Gastroesophageal sphincter (tissue), 4 donors: ENCODE measurements at regions not wholly inside any gene's neighbourhood (a gene's known extent, or its start where the extent isn't known, plus 50 kb on each side); places are given as distances from the start of the nearest gene placed in this dataset.

Experiments used
- ATAC-seq: fragments of 150-250 bp; one replicate; pipeline ENCODE4 v1.9.1; 2016; ENCODE audit warnings: mild to moderate bottlenecking, moderate library complexity
- H3K27ac ChIP-seq, 4 donors: fragments of 200-600 bp; sonication (generic) in 3 of 4; 1 replicate in 3 of 4; 2 replicates in 1 of 4; pipeline ENCODE4 v1.5.1; 2016 to 2019
- H3K27me3 ChIP-seq: fragments of 200-600 bp; sonication (generic); one replicate; pipeline ENCODE4 v1.5.1; 2019
- H3K36me3 ChIP-seq, 2 donors: fragments of 200-600 bp; sonication (generic); one replicate each; pipeline ENCODE4 v1.5.1; 2019; ENCODE audit warnings: control low read depth in 1 of 2
- H3K4me1 ChIP-seq, 3 donors: fragments of 200-600 bp; sonication (generic); 1 replicate in 2 of 3; 2 replicates in 1 of 3; pipeline ENCODE4 v1.5.1; 2016 to 2019; ENCODE audit warnings: control low read depth in 2 of 3
- H3K4me3 ChIP-seq, 2 donors: fragments of 200-600 bp; sonication (generic); one replicate each; pipeline ENCODE4 v1.5.1; 2019; ENCODE audit warnings: mild to moderate bottlenecking in 1 of 2, moderate library complexity in 1 of 2
- H3K9me3 ChIP-seq, 3 donors: fragments of 200-600 bp; sonication (generic); one replicate each; pipeline ENCODE4 v1.5.1; 2017 to 2019; ENCODE audit warnings: control low read depth in 2 of 3
- EP300 ChIP-seq: sonication (generic); formaldehyde crosslinking; IDR thresholded peaks from one replicate; pipeline ENCODE4 v1.6.1; 2017; ENCODE audit warnings: antibody characterized with exemption, mild to moderate bottlenecking
- POLR2A ChIP-seq, 2 donors: fragments of 450-650 bp; IDR thresholded peaks; one replicate each; pipeline ENCODE4 v1.6.1; 2017; ENCODE audit warnings: antibody characterized with exemption in 2 of 2, mild to moderate bottlenecking in 2 of 2, moderate library complexity in 1 of 2
- POLR2AphosphoS5 ChIP-seq: sonication (generic); formaldehyde crosslinking; IDR thresholded peaks from one replicate; pipeline ENCODE4 v1.6.1; 2017; ENCODE audit warnings: antibody characterized with exemption
- WGBS, 2 donors: methylation state at CpG; one replicate each; pipeline ENCODE4 v1.1.5; 2018; ENCODE audit warnings: low coverage in 1 of 2; 5-methylcytosine and 5-hydroxymethylcytosine counted together
- TF ChIP-seq, protein P1 (sequence below), 4 experiments: fragments of 200-600 bp in 2 of 4; fragments of 450-650 bp in 2 of 4; sonication (generic) in 1 of 4; IDR thresholded peaks; one replicate each; pipeline ENCODE4 v1.5.1; 2017 to 2019; ENCODE audit warnings: antibody characterized with exemption in 4 of 4, mild to moderate bottlenecking in 2 of 4, moderate library complexity in 2 of 4

DNA sequence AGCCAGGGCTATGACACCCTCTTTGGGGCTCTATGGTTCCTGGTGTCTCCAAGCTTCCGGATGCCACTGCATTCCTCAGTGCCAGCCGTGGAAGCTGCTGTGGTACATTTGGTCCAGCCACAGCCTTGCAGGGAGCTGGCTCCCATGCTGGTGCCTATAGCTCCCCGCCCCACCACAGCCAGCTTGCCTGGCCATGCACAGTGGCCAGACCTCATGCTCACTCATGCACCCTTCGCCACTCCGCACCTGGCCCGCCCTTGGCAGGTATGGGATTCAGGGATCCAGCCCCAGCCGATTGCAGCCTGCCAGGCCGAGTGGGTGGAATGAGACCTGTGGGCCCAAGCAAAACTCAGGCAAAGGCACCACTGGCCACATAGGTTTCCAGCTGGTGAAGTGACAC is 354.8 kb downstream of the GRIA2 start:
- Histone ChIP-seq H3K27ac (no peak overlapping the region), H3K4me1 (no peaks in the 10 kb centered on the region), H3K27me3 (no peaks in the 10 kb centered on the region), H3K4me3 (no peak overlapping the region), H3K36me3 (no peaks in the 10 kb centered on the region), H3K9me3 (no peaks in the 10 kb centered on the region)
- TF ChIP-seq, protein P1, sequence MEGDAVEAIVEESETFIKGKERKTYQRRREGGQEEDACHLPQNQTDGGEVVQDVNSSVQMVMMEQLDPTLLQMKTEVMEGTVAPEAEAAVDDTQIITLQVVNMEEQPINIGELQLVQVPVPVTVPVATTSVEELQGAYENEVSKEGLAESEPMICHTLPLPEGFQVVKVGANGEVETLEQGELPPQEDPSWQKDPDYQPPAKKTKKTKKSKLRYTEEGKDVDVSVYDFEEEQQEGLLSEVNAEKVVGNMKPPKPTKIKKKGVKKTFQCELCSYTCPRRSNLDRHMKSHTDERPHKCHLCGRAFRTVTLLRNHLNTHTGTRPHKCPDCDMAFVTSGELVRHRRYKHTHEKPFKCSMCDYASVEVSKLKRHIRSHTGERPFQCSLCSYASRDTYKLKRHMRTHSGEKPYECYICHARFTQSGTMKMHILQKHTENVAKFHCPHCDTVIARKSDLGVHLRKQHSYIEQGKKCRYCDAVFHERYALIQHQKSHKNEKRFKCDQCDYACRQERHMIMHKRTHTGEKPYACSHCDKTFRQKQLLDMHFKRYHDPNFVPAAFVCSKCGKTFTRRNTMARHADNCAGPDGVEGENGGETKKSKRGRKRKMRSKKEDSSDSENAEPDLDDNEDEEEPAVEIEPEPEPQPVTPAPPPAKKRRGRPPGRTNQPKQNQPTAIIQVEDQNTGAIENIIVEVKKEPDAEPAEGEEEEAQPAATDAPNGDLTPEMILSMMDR (IDR thresholded peaks at IDR 0.05): no peak
- TF ChIP-seq POLR2A (IDR thresholded peaks at IDR 0.05) (no peak), EP300 (no peak), POLR2AphosphoS5 (no peak)
- no peak for ATAC-seq
- 93% methylated on average over 2 of the region's 8 CpGs; no CpG with 5 or more reads in 1 of the 2 donors for WGBS, 2 donors

- ATAC-seq: no peak
- no peak for TF ChIP-seq POLR2A (IDR thresholded peaks at IDR 0.05)
- TF ChIP-seq POLR2AphosphoS5: no peak
- TF ChIP-seq, protein P1 (IDR thresholded peaks at IDR 0.05): no peak
- TF ChIP-seq EP300: no peak
- no peak overlapping the region for H3K4me3 ChIP-seq
- 100% methylated on average over 1 of the region's 7 CpGs; no CpG with 5 or more reads in 1 of the 2 donors for WGBS, 2 donors
- no peaks in the 10 kb centered on the region for H3K9me3 ChIP-seq
- H3K4me1 ChIP-seq: no peaks in the 10 kb centered on the region
- H3K36me3 ChIP-seq: no peaks in the 10 kb centered on the region
- no peaks in the 10 kb centered on the region for H3K27me3 ChIP-seq
- H3K27ac ChIP-seq: no peak overlapping the region
These were observed 354.1 kb downstream of the GRIA2 start for GRCh38 chr4:157574606-157575005.

DNA sequence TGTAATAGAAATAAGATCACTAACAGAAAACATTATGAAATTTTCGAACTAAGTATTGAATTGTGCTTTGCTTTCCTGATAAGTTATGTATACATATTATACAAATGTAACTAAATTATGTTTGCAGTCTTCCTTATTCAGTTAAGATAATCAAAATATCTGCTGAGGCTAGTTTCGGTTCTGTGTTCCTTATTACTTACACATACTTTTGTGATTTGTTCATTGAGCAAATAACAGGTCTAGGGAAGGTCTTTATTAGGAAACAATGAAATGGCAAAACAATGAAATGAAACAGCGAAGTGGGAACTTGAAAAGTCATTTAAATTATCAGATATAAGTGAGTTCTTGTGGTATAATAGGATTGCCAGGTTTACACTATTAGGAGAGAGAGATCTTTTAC is 352.4 kb downstream of the GRIA2 start:
- no peak for ATAC-seq
- H3K4me3 ChIP-seq: no peak overlapping the region
- TF ChIP-seq EP300: no peak
- TF ChIP-seq, protein P1 (IDR thresholded peaks at IDR 0.05): no peak
- TF ChIP-seq POLR2AphosphoS5: no peak
- TF ChIP-seq POLR2A (IDR thresholded peaks at IDR 0.05): no peak
- no peaks in the 10 kb centered on the region for H3K27me3 ChIP-seq
- H3K9me3 ChIP-seq: no peaks in the 10 kb centered on the region
- no peaks in the 10 kb centered on the region for H3K4me1 ChIP-seq
- H3K36me3 ChIP-seq: no peaks in the 10 kb centered on the region
- H3K27ac ChIP-seq: no peak overlapping the region
- WGBS, 2 donors: 64 to 70% methylated on average over 3 of the region's 3 CpGs

DNA sequence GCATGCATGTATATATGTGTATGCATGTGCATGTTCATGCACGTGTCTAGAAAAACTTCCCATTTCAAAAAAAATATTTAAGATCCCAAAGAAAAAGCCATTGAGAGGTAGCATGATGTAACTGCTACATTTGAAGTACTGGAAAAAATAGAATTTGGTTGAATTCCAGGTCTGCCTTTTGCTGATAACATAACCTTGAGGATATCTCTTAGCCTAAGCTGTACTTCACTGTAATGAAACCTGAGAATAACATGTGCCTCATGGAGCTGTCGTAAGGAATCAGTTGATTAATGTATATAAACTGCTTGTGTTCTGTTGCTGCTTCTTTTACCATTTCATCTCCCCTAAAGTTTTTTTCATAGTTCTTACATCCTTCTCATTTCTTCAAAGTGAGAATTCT is 351.8 kb downstream of the GRIA2 start:
- WGBS, 2 donors: 64 to 79% methylated on average over 2 of the region's 2 CpGs
- no peak for ATAC-seq
- Histone ChIP-seq H3K36me3 (no peaks in the 10 kb centered on the region), H3K4me3 (no peak overlapping the region), H3K9me3 (no peaks in the 10 kb centered on the region), H3K27ac (no peak overlapping the region), H3K4me1 (no peaks in the 10 kb centered on the region), H3K27me3 (no peaks in the 10 kb centered on the region)
- TF ChIP-seq, protein P1 (IDR thresholded peaks at IDR 0.05): no peak
- TF ChIP-seq POLR2AphosphoS5 (no peak), EP300 (no peak), POLR2A (IDR thresholded peaks at IDR 0.05) (no peak)

DNA sequence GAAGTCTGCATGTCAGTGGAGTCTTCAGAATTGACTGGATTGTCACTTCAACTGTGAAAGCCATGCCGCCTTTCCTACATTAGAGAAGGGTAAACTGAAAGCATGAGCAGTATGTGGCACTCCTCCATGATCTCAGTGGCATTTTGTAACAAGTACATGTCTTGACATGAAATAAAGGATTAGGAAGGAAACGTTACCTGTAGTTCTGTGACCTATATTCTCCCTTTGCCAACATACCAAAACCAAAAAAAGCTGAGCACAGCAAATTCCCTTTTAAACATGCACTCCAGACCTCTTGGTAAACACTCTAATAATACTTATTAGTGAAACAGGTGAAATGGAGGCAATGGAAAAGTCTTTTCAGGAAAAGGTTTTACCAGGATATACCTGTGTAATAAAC is 344.2 kb downstream of the GRIA2 start:
- no peak overlapping the region for H3K4me3 ChIP-seq
- H3K9me3 ChIP-seq: no peaks in the 10 kb centered on the region
- H3K36me3 ChIP-seq: no peaks in the 10 kb centered on the region
- TF ChIP-seq POLR2A (IDR thresholded peaks at IDR 0.05) (no peak), POLR2AphosphoS5 (no peak), EP300 (no peak)
- TF ChIP-seq, protein P1 (IDR thresholded peaks at IDR 0.05): no peak
- no peaks in the 10 kb centered on the region for H3K27me3 ChIP-seq
- 67 to 78% methylated on average over 2 of the region's 2 CpGs for WGBS, 2 donors
- ATAC-seq: no peak
- H3K27ac ChIP-seq: no peak overlapping the region
- no peaks in the 10 kb centered on the region for H3K4me1 ChIP-seq
